ENCODE measurements at regions not wholly inside any gene's neighbourhood (a gene's known extent, or its start where the extent isn't known, plus 50 kb on each side); places are given as distances from the start of the nearest gene placed in this dataset.

DNA sequence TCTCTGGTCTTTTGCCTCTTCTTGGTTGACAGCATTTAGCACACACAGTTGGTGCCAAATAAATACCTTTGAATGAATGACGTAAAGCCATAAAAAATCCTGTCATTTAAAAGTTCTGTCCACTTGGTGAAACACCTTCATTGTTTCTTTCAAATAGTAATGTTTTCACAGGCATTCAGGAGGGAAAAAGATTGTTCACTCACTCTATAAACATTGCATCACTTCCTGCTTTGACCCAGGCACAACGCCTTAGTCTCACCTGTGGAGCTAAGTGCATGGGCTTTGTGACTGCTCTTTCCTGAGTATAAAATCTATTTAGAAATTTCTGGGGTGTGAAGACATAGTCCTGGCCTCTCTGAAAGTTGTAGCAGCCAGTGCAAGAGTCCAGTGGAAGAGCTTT lies 88.9 kb upstream of the CXCL14 start (continued):
- TF ChIP-seq, protein P1, sequence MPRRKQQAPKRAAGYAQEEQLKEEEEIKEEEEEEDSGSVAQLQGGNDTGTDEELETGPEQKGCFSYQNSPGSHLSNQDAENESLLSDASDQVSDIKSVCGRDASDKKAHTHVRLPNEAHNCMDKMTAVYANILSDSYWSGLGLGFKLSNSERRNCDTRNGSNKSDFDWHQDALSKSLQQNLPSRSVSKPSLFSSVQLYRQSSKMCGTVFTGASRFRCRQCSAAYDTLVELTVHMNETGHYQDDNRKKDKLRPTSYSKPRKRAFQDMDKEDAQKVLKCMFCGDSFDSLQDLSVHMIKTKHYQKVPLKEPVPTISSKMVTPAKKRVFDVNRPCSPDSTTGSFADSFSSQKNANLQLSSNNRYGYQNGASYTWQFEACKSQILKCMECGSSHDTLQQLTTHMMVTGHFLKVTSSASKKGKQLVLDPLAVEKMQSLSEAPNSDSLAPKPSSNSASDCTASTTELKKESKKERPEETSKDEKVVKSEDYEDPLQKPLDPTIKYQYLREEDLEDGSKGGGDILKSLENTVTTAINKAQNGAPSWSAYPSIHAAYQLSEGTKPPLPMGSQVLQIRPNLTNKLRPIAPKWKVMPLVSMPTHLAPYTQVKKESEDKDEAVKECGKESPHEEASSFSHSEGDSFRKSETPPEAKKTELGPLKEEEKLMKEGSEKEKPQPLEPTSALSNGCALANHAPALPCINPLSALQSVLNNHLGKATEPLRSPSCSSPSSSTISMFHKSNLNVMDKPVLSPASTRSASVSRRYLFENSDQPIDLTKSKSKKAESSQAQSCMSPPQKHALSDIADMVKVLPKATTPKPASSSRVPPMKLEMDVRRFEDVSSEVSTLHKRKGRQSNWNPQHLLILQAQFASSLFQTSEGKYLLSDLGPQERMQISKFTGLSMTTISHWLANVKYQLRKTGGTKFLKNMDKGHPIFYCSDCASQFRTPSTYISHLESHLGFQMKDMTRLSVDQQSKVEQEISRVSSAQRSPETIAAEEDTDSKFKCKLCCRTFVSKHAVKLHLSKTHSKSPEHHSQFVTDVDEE (CRISPR knock-in tag; IDR thresholded peaks at IDR 0.05) = no peak
- no peak for TF ChIP-seq SNAI2 (CRISPR knock-in tag; IDR thresholded peaks at IDR 0.05)
- TF ChIP-seq, protein P2, sequence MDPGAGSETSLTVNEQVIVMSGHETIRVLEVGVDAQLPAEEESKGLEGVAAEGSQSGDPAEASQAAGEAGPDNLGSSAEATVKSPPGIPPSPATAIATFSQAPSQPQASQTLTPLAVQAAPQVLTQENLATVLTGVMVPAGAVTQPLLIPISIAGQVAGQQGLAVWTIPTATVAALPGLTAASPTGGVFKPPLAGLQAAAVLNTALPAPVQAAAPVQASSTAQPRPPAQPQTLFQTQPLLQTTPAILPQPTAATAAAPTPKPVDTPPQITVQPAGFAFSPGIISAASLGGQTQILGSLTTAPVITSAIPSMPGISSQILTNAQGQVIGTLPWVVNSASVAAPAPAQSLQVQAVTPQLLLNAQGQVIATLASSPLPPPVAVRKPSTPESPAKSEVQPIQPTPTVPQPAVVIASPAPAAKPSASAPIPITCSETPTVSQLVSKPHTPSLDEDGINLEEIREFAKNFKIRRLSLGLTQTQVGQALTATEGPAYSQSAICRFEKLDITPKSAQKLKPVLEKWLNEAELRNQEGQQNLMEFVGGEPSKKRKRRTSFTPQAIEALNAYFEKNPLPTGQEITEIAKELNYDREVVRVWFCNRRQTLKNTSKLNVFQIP (CRISPR knock-in tag; IDR thresholded peaks at IDR 0.05; ENCODE audit: borderline replicate concordance, low read depth) = no peak

DNA sequence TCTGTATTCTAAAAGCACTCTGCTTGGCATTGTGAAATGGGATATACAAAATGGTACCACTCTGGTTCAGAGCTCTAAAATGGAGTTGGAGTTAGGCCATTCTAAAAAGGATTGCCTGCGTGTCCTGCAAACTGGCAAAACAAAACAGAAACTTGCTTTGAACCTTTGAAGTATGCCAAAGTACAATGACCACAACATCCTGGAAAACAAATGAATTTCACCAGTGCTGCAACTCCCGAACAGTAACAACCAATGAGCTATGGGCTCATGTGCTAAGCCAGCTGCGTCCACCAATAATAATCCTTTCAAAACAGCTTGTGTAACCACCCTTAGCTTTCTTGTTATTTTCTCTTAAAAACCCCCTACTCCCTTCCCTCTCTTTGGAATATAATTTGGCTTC lies 88.4 kb upstream of the CXCL14 start:
- no peak for ATAC-seq
- TF ChIP-seq, protein P2 (CRISPR knock-in tag; IDR thresholded peaks at IDR 0.05; ENCODE audit: borderline replicate concordance, low read depth) = no peak
- TF ChIP-seq ZNF8 (CRISPR knock-in tag; IDR thresholded peaks at IDR 0.05) (no peak), SNAI2 (CRISPR knock-in tag; IDR thresholded peaks at IDR 0.05) (no peak), ARNTL (CRISPR knock-in tag; IDR thresholded peaks at IDR 0.05; ENCODE audit: borderline replicate concordance, low read depth) (no peak), GLIS3 (CRISPR knock-in tag; IDR thresholded peaks at IDR 0.05) (no peak), CSRNP3 (CRISPR knock-in tag; IDR thresholded peaks at IDR 0.05) (no peak), ZFP3 (CRISPR knock-in tag; IDR thresholded peaks at IDR 0.05) (no peak), TCF4 (CRISPR knock-in tag; IDR thresholded peaks at IDR 0.05; ENCODE audit: borderline replicate concordance) (no peak), RARB (CRISPR knock-in tag; IDR thresholded peaks at IDR 0.05) (no peak), ZC3H10 (CRISPR knock-in tag; IDR thresholded peaks at IDR 0.05) (no peak), ZNF565 (CRISPR knock-in tag; conservative IDR thresholded peaks at IDR 0.05; ENCODE audit: low read depth) (no peak), ISL1 (CRISPR knock-in tag; IDR thresholded peaks at IDR 0.05) (no peak), TOX (CRISPR knock-in tag; IDR thresholded peaks at IDR 0.05; ENCODE audit: borderline replicate concordance) (no peak), BACH2 (CRISPR knock-in tag; IDR thresholded peaks at IDR 0.05; ENCODE audit: borderline replicate concordance) (no peak), ESRRG (CRISPR knock-in tag; IDR thresholded peaks at IDR 0.05) (no peak)
- TF ChIP-seq, protein P1 (CRISPR knock-in tag; IDR thresholded peaks at IDR 0.05) = no peak
- TF ChIP-seq, protein P3, sequence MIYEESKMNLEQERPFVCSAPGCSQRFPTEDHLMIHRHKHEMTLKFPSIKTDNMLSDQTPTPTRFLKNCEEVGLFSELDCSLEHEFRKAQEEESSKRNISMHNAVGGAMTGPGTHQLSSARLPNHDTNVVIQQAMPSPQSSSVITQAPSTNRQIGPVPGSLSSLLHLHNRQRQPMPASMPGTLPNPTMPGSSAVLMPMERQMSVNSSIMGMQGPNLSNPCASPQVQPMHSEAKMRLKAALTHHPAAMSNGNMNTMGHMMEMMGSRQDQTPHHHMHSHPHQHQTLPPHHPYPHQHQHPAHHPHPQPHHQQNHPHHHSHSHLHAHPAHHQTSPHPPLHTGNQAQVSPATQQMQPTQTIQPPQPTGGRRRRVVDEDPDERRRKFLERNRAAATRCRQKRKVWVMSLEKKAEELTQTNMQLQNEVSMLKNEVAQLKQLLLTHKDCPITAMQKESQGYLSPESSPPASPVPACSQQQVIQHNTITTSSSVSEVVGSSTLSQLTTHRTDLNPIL (CRISPR knock-in tag; IDR thresholded peaks at IDR 0.05; ENCODE audit: low read depth) = no peak

GRCh38 chr5:135662683-135663082 lies 83.9 kb upstream of the CXCL14 start:
- no peak for ATAC-seq
- TF ChIP-seq, protein P2 (CRISPR knock-in tag; IDR thresholded peaks at IDR 0.05; ENCODE audit: borderline replicate concordance, low read depth) = no peak
- no peak for TF ChIP-seq ZFP3 (CRISPR knock-in tag; IDR thresholded peaks at IDR 0.05)
- TF ChIP-seq PPARA (CRISPR knock-in tag; IDR thresholded peaks at IDR 0.05; ENCODE audit: borderline replicate concordance) = no peak
- no peak for TF ChIP-seq BACH2 (CRISPR knock-in tag; IDR thresholded peaks at IDR 0.05; ENCODE audit: borderline replicate concordance)
- TF ChIP-seq CSRNP3 (CRISPR knock-in tag; IDR thresholded peaks at IDR 0.05) = no peak
- TF ChIP-seq ZNF565 (CRISPR knock-in tag; conservative IDR thresholded peaks at IDR 0.05; ENCODE audit: low read depth) = no peak
- no peak for TF ChIP-seq PATZ1 (CRISPR knock-in tag; IDR thresholded peaks at IDR 0.05; ENCODE audit: borderline replicate concordance)
- no peak for TF ChIP-seq ESRRG (CRISPR knock-in tag; IDR thresholded peaks at IDR 0.05)
- no peak for TF ChIP-seq ZC3H10 (CRISPR knock-in tag; IDR thresholded peaks at IDR 0.05)

Data from SK-N-SH treated with all-trans-retinoic acid at 6 μM for 48 hours (cell line).